ENCODE measurements at regions not wholly inside any gene's neighbourhood (a gene's known extent, or its start where the extent isn't known, plus 50 kb on each side); places are given as distances from the start of the nearest gene placed in this dataset.

DNA sequence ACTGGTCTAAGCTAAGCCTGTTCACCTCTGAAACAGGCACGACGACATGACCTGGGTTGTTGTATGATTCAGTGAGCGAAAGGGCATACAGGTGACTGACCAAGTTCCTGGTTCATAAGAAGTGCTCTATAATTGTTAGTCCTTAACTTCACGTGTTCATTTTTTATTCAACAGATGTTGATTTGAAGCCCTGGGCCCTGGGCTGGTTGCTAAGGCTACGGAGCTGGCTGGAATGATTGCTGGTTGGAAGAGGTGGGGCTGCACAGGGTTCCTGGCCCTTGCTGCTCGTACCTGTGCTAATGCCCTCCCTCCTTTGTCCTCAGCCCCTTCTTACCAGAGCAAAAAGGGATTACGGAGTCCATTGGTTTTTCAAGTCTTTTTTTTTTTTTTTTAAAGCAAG is 111.3 kb upstream of the CSF3R start:
- DNase-seq (ENCODE audit: extremely low read depth in 1 of 11, low read depth in 9 of 11, low spot score in 4 of 11) = no peak

DNA sequence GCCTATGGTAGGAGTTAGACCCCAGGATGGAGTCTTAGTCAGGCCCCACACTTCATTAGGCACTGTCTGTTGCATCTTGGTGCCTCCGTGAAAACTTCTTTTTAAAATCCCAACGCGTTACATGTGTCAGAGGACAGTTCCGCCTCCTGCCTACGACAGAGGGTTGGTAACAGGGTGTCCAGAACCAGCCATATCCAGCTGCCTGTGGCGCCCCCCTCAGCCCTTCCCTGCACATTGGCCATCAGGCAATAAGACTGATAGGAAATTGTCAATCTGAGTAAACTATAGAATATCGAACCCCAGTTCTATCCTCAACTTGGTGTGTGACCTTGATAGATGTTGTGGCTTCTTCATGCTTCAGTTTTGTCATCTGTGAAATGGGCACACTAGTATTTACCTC is 108.6 kb upstream of the CSF3R start:
- no peak for DNase-seq (ENCODE audit: extremely low read depth in 1 of 11, low read depth in 9 of 11, low spot score in 4 of 11)

DNA sequence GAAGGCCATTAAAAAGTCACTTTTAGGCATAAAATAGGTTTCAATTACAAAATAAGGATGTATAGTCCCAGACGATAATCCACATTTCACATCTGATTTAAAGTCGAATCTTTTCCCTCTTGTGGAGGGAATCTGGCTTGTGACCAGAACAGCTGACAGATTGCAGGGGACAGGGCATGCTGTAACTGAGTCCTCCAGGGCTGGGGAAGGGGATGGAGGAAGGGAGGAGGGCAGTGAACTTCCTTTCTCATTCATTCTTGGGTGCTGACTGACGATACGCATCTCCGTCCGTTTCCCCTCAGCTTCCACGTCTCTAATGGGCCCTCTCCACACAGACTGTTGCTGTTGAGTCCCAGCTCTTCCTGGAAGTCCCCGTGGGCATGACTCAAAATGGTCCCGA is 108.1 kb upstream of the CSF3R start:
- DNase-seq (ENCODE audit: extremely low read depth in 1 of 11, low read depth in 9 of 11, low spot score in 4 of 11) = no peak

DNA sequence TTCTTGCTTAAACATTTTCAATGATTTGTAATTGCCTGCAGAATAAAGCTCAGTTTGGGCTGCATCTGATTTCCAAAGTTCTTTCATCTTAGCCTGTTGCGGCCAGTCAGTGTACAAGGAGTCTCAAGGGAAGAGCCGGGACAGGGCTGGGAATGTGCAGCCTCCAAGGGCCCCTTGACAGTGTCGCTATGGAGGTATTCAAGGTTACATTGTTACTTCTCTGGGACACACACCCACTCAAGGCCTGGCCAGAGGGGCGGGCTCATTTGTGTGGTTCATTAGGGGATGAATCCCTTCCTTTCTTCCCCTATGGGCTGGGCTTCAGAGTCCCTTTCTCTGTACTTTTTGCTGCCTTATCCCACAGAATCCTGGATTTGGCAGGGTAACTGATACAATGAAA is 107.6 kb upstream of the CSF3R start:
- no peak for DNase-seq (ENCODE audit: extremely low read depth in 1 of 11, low read depth in 9 of 11, low spot score in 4 of 11)

DNA sequence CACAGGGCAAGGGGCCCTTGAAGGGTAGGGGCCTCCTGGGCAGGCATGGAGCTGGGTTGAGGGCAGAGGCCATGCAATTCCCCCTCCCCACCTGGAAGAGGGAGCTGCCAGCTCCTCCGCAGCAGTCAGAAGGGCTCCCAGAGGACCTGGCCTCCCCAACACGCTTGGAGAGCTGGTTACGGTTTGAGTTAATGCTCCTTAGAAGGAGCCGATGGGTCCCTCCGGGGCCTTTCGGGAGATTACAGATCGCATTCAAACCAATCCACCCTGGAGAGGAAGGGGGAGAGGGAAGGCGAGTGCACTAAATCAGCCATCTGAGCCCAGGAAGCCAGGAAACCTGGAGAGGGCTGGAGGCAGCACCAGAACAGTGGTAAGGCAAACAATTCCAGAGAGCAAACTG is 106.3 kb upstream of the CSF3R start:
- no peak for DNase-seq (ENCODE audit: extremely low read depth in 1 of 11, low read depth in 9 of 11, low spot score in 4 of 11)

DNA sequence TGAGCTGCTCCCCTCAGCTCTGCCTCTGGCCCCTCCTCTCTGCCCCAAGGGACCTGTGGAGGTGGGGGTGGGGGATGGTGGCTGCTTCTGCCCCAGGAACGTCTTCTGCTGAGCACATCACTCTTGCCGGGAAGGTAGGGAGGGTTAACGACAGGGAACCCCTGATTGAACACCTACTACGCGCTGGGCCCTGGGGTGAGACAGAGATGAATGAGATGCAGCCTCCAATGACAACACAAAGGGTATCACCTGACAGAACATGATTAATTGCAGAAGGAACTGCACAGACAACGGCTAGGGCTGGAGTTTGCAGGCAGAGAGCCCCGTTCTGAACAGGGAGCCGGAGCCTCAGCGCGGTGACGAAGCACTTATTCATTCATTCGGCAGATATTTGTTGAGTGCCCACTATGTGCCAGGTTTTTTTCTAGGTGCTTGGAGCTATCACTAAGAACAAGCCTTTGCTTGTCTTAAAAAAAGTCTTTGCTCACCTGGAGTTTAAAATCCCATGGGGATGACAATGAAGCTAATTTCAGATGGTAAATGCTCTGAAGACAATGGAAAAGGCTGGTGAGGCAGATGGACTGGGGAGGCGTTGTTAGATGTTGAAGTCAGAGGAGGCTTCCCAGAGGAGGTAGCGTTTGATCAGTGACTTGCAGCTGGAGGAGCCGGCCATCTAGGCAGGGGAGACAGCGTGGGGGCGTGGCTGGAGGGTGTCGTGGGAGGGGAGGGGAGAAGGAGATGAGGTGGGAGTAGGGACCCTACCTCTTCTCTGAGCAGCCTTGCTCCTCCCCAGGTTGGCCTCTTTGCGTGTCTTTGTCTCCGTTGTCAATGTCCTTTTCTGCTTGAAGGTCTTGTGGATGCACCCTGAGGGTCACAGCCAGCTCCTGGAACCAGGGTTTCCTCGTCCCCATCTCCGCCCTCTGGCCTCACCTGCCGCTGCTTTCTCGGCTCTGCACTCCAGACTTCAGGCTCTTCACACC is 103.1 kb upstream of the CSF3R start:
- DNase-seq (ENCODE audit: extremely low read depth in 1 of 11, low read depth in 9 of 11, low spot score in 4 of 11) = no peak

DNA sequence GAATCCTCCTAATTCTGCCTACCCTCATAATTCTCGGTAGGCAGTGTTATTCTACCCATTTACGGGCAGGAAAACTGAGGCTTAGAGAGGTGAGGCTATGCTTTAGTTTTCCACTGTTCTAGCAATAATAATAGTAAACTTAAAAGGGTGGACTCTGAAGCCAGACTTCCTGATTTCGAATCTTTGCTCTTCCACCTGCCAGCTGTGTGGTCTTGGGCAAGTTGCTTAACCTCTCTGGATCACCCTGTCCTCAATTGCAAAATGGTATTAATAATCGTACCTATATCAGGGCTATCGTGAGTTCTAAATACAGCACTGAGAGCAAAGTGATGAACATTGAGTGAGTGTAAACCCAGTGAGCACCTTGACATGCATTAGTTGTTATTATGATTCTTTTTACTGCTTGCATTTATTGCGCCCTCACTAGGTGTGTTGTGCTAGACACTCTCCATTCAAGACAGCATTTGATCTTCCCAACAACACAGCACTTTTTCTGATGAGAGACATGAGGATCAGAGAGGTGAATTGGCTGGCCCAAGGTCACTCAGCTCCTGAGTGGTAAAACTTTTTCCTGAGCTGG is 102.3 kb upstream of the CSF3R start:
- DNase-seq (ENCODE audit: extremely low read depth in 1 of 11, low read depth in 9 of 11, low spot score in 4 of 11) = no peak

DNA sequence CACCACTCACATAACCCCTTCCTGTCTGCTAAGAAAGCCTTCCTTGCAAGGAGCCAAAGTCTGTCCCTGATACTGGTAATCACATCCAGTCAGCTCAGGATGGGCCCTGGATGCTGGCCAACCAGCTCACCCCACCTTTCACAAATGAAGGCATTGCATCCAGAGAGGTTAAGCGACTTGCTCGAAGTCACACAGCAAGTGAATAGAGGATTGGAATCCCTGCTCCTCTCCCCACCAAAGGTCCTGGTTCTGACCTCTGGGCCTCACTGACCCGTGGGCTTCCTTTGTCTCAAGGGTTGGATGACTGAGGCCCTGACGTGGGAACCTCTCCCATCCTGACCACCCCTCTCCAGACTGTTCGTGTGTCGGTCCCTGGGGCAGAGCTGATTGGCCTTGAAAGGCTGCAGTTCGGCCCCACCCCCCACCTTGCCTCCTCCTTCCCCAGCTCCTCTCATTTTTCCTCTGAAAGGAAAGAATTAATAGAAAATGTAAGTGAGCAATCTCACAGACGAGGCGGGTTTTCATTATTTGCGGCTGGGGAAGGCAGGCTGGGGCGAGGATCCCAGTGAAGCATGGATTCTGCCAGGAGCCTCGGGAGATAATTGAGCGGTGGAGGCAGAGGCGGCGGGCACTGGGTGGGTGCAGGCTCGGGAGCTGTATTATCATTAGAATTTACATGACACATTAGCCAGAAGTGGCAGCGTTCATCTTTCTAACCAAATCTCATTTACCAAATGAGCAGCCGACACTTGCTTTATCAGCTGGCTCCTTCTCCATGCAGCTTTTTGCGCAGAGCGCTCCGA is 101.5 kb upstream of the CSF3R start:
- DNase-seq (ENCODE audit: extremely low read depth in 1 of 11, low read depth in 9 of 11, low spot score in 4 of 11) = no peak

DNA sequence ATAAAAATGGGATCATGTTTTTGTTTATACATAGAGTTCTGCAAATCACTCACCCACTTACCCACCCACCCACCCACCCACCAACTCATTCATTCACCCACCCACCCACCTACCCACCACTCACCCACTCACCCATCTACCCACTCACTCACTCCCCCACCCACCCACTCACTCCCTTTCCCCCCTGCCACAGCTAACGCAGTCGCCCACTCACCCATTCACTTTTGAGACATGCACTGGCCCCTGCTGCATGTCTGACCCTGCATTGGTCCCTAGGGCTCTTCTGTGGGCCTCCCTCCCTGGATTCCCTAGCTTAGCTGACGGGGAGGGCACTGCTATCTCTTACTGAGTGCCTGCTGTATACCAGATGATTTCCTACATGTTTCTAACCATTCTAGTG is 100.4 kb upstream of the CSF3R start:
- no peak for DNase-seq (ENCODE audit: extremely low read depth in 1 of 11, low read depth in 9 of 11, low spot score in 4 of 11)

DNA sequence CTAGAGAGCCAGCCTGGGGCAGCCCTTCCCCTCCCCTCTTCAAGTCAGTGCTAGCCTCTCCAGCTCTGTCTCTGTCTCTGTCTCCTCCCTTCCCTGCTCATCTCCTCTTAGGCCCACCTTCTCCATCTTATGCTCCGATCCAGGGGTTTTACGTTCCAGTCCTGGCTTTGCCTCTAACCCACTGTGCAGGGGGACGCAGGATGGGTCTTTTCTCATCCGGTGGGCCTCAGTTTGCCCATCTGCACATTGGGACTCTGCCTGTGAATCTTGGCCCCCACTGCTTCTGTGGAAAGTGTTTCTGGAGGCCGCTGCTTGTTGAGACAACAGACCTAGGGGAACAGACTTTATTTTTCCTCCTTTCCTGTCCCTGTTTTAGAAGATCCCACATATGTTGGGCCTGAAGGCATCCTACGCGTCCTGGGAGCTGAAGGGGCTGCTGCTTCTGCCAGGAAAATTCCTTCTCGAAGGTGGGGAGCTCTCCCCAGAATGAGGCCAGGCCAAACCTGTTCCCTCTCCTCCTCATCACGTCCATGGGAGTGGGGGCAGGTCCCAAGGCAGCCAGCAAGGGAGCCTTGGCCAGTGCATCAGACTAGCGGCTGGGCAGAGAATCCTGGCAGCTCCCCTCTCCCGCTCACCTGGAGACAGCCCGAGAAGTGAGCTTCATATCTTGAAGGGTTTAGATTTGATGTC is 99.5 kb upstream of the CSF3R start:
- DNase-seq (ENCODE audit: extremely low read depth in 1 of 11, low read depth in 9 of 11, low spot score in 4 of 11) = no peak

DNA sequence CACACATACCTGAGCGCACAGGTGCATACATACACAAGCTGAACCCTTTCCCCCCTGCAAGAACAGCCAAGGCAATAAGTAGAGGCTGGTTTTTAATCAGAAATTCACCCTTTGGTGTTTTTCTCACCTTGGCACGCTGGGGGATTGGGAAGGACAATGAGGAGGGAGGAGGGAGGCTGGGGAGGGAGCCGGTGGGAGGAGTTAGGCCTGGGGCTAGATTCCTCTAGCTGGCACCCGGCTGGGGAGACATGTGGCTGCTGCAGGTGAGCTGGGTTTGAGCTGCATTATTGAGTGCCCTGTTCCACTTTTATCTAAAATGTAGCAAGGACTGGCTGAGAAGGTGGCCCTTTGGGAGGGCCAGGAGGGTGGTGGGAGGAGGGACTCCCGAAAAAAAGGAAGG is 97.8 kb upstream of the CSF3R start:
- DNase-seq (ENCODE audit: extremely low read depth in 1 of 11, low read depth in 9 of 11, low spot score in 4 of 11) = no peak

DNA sequence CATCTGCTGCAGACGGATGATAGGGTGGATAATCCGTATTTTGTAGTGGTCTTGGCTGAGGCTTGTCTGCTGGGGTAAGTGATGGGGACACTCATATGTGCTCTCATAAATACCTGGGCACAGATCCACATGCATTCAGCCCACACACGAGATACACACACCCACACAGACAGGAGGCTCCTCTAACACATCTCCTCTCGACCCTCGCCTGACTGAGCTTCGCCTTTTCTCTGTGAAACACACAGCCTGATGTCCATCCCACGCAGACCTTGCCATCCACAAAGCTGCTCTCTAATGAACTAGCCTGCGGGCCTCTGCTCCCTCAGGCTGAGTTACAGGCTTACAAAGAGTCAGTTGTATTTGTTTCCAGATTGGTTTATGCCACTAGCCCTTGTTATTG is 96.3 kb upstream of the CSF3R start:
- no peak for DNase-seq (ENCODE audit: extremely low read depth in 1 of 11, low read depth in 9 of 11, low spot score in 4 of 11)

DNA sequence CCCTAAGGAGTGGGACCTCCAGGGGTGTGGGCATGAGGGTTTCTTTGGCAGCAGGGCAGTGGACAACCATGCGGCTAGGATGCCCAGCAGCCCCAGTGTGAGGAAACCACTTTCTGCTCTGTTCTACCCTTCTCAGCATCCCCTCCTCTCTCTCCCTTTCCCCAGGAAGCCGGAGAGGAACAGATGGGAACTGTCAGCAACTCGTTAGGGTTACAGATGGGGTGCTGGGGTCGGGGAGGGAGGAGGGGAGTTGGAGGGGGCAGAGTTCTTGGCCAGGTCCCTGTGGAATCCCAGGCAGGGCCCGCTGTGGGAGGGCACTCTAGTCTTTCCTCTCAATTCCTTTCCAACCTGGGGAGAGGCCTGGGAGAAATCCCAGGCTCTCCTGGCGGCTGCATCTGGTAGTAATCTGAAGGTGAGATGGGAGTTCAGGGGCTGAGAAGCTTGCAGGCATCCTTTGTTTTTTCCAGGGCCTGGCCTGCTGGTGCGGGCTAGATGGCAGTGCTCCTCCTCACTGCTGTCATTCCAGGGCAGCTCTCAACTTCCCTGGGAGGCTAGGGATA is 93.9 kb upstream of the CSF3R start:
- DNase-seq (ENCODE audit: extremely low read depth in 1 of 11, low read depth in 9 of 11, low spot score in 4 of 11) = no peak

DNA sequence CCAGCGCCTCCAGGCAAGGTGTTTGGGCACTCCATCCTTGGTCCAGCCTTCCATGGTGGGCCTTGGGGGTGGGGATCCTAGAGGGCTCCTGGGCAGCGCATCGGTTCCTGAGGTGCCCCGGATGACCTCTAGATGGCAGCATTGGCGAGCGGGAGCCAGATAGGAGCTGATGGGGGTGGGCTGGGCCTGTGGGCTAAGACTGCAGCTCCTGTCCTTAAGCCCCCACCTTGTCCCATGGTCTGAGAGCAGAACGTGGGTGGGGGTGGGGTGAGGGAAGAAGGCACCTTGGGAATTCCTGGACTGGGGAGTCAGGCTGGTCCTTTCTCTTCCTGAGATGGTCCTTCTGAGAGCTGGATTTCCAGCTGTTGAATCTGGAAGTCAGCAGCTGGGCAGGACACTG is 93.4 kb upstream of the CSF3R start:
- peak in 6 of 11 donors; percentile 44 to 58 (median 48) for DNase-seq (ENCODE audit: extremely low read depth in 1 of 11, low read depth in 9 of 11, low spot score in 4 of 11)

DNA sequence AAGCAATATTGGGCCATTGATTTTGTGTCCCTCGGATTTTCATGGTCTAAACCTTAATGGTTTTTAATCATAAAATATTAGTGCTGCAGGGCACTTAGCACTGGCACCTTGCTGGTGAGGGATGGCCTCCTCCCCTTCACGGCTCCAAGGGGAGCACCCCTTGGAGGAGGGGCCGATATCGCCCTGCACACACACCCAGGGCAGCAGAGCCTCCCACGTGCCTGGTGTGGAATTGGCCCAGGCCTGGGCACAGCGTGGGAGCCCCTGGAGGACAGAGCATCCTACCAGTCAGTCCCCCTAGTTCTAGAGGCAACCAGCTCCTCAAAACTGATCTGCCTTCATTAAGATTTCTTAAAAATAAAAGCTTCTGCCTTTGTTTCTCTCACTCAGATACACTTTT is 90.7 kb upstream of the CSF3R start:
- DNase-seq (ENCODE audit: extremely low read depth in 1 of 11, low read depth in 9 of 11, low spot score in 4 of 11) = no peak

DNA sequence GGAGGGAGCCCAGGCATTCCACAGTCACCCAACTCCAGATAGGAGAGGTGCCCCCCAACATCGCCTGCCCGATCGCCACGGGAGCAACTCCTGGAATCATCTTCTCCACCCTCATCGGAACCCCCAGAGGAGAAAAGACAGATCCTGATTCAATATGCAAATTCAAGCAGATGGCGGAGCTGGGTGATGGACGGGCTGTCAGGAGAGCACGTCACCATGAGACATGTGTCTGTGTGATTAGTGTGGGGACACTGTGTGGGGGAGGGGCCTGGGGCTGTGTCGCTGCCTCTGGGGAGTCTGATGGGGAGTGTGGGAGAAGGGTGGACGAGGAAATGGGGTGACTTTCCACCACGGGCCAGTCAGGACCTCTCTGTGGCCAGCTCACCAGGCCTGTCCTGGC is 90.2 kb upstream of the CSF3R start:
- no peak for DNase-seq (ENCODE audit: extremely low read depth in 1 of 11, low read depth in 9 of 11, low spot score in 4 of 11)

DNA sequence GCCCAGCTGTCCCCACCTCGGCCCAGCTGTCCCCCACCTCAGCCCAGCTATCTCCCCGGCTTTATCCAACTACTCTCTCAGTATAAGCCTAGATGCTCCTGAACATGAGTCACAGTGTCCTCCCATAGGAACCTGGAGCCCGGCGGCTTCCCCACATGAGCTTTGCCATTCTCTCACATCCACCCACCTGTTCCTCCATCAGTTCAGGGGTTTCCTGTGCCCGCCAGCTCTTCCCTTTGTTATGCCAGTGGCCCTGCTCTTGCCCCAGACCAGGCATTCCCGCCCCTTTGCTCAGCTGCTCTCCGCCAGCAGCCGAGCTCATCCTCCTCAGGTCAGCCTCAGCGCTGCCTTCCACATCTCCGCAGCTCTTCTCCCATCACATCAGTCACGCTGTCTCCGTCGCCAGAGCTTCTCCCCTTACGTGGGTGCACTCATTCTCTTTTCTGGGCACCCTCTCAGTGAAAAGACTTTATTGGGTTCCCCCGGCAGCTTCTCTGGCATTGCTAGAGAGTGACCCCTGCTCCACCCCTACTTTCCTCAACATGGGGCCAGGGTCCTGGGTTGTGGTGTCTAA is 89.5 kb upstream of the CSF3R start:
- DNase-seq (ENCODE audit: extremely low read depth in 1 of 11, low read depth in 9 of 11, low spot score in 4 of 11) = no peak

DNA sequence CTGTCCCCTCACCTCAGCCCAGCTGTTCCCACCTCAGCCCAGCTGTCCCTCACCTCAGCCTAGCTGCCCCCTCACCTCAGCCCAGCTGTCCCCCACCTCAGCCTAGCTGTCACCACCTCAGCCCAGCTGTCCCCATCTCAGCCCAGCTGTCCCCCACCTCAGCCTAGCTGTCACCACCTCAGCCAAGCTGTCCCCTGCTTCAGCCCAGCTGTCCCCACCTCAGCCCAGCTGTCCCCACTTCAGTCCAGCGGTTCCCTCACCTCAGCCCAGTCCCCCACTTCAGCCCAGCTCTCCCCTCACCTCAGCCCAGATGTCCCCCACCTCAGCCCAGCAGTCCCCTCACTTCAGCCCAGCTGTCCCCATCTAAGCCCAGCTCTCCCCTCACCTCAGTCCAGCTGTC is 88.4 kb upstream of the CSF3R start:
- no peak for DNase-seq (ENCODE audit: extremely low read depth in 1 of 11, low read depth in 9 of 11, low spot score in 4 of 11)

Data from renal cortex interstitium (tissue), 11 donors.